Embryonic facial prominence (tissue), 1 donor: ENCODE measurements at regions not wholly inside any gene's neighbourhood (a gene's known extent, or its start where the extent isn't known, plus 50 kb on each side); places are given as distances from the start of the nearest gene placed in this dataset.
"Not testable (repeated sequence)": the region's sequence is repeated elsewhere in the genome, so short reads cannot be mapped to it uniquely, and the experiment has no call there.

Source experiments
- DNase-seq: peaks from one replicate; pipeline ENCODE4 v3.0.0-alpha.2; 2016; ENCODE audit errors: extremely low spot score

DNA sequence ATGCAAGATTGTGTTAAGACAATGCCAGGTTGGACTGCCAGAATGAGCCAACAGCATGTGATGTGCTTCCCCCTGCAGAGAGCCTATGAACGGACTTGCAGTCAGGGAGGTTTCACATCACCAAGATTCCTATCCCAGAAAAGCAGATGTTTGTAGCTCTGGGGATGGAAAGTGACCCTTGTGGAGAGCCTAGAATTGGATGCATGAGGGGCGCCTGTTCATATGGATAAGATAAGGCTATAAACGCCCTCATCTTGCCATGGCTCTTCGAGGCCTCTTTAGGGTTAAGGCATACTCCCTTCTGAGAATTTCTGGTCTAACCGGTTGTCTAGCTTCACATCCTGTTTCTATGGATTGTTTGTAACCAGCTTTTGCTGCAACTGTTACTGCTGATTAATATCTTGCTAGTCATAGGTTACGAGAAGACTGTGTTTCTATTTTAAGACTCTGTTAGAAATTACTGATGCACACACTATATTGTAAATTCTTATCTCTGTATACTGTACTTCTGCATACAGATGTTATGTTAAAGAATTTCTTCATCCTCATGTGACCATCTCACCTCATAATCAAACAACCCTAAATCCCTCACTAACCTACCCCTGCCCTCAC lies 295.8 kb downstream of the PTGER3 start:
- not testable (repeated sequence) for DNase-seq

DNA sequence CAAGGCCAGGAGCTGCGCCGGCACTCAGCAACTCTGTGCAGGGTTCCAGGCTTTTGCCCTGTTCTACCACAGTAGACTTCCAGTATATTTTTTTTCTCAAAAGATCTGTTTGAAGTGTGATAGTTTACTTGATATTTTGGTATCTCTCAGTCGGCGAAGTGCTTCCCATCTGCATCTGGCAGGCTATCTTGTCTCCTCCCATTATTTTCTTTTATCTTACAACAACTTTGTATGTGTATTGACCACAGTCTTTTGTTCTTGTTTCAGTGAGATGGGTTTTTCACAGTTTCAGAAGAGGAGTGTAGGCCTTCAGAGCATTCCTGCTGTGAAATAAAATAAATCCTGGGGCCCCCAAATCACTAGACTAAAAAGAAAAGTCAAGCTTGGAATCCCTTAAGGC lies 292.9 kb downstream of the PTGER3 start:
- DNase-seq, result no peak

GRCh38 chr1:70760154-70760553 lies 287.5 kb downstream of the PTGER3 start:
- DNase-seq, result no peak

- no peak for DNase-seq
These were observed 285.2 kb downstream of the PTGER3 start for GRCh38 chr1:70762386-70762785.

GRCh38 chr1:70764747-70765146 lies 282.9 kb downstream of the PTGER3 start:
- no peak for DNase-seq

- no peak for DNase-seq
These were observed 280.2 kb downstream of the PTGER3 start for GRCh38 chr1:70767377-70767776.

DNA sequence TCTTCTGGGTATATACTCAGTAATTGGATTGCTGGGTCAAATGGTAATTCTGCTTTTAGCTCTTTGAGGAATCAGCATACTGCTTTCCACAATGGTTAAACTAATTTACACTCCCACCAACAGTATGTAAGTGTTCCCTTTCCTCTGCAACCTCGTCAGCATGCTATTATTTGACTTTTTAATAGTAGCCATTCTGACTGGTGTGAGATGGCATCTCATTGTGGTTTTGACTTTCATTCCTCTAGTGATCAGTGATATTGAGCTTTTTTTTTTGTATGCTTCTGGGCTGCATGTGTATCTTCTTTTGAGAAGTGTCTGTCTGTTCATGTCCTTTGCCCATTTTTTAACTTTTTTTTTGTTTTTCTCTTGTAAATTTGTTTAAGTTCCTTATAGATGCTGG lies 279.4 kb downstream of the PTGER3 start:
- no peak for DNase-seq

DNA sequence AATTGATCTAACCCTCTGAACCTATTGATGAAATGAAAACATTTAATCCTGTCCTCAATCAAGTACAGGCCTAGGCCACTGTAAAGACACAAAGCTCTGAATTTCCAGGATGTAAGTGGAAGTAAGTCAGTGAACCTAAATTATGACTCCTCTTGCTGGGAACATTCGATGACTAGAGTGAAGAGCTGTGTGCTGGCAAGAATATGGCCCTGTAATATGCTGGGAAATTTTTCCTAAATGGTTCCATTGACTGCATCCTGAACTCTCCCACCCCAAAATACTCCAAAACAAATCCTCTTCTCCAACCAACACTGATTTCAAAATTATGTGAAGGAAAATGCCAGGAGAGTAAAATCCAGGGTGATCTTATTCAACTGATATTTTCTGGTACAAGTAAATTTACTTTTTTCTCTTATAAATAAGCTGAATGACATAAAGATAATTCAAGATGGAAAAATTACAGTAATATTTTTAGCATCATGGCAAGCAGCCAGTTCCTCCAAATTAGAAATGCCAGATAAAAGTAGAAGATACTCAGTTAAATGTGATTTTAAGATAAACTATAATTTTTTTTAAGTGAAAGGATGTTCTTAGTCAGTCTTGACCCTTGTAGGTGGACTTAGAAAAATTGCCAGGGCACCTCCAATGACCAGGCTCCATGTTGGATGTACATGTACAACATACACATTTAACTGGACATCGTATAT lies 269.4 kb downstream of the PTGER3 start:
- no peak for DNase-seq

DNA sequence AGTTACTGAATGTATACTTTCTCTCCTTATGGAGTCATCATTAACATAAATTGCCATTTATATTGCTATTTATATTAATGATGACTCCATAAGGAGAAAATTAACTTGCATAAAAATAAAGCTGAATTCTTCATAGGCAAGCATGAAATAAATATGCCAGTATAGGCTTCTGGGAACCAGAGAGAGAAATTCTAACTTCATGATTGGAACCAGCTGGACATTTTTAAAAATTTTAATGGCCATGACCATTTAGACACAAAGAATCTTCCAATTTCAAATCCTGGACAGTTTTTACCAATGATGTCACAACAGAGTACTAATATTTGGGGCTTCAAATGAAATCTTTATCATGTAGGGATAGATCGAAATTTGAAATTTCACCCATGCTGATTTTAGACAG lies 268.7 kb downstream of the PTGER3 start:
- DNase-seq, result no peak

DNA sequence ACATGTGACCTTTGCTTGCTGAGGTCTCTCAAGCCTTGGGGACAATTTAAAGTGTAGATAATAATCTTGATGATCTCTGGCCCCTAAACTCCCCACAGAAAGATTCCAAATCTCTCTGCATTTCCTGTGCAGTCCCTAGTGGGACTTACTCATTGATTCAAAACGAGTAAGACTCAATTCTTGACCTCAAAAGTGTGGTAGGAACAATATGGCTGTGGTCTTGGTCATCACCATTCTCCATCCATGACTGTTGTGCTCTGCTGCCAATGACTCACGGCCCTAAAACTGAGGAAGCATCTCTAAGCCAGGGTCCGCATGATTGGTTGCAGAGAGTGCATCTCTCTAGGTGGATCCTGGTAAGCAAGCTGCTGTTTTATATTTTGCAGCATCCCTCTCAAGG lies 268.0 kb downstream of the PTGER3 start:
- no peak for DNase-seq

DNA sequence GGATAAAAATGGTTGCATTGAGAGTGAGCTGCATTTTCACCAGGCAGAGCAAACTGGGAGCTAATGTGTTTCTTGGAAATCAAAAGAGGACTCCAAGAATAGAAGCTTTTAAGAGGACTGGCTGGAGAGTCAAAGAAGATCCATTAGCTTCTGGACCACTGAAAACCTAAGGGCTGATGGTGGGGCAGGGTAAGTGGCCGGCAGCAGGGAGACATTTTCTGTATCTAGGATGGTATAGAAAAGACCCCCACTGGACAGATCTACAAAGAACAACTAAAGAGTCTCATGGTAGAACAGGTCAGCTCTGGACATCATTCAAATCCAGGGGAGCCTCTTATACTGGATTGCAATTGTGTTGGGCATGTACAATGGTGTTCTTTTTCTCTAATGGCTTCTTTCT lies 262.3 kb downstream of the PTGER3 start:
- no peak for DNase-seq

GRCh38 chr1:70790232-70790923 lies 257.2 kb downstream of the PTGER3 start:
- DNase-seq, result no peak

DNA sequence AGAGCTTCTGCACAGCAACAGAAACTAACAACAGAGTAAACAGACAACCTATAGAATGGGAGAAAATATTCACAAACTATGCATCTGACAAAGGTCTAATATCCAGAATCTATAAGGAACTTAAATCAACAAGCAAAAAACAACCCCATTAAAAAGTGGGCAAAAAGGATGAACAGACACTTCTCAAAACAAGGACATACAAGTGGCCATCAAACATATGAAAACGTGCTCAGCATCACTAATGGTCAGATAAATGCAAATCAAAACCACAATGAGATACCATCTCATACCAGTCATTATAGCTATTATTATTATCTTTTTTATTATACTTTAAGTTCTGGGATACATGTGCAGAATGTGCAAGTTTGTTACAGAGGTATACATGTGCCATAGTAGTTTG lies 252.6 kb downstream of the PTGER3 start:
- DNase-seq, result not testable (repeated sequence)

DNA sequence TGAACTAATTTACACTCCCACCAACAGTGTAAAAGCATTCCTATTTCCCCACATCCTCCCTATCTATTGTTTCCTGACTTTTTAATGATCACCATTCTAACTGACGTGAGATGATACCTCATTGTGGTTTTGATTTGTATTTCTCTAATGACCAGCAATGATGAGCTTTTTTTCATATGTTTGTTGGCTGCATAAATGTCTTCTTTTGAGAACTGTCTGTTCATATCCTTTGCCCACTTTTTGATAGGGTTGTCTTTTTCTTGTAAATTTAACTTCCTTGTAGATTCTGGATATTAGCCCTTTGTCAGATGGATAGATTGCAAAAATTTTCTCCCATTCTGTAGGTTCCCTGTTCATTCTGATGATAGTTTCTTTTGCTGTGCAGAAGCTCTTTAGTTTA lies 251.3 kb downstream of the PTGER3 start:
- not testable (repeated sequence) for DNase-seq

DNA sequence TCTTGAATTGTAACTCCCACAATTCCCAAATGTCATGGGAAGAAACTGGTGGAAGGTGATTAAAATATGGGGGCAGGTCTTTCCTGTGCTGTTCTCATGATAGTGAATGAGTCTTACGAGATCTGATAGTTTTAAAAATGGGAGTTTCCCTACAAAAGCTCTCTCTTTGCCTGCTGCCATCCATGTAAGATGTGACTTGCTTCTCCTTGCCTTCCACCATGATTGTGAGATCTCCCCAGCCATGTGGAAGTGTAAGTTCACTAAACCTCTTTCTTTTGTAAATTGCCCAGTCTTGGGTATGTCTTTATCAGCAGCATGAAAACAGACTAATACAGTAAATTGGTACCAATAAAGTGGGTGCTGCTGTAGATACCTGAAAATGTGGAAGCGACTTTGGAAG lies 245.0 kb downstream of the PTGER3 start:
- not testable (repeated sequence) for DNase-seq

DNA sequence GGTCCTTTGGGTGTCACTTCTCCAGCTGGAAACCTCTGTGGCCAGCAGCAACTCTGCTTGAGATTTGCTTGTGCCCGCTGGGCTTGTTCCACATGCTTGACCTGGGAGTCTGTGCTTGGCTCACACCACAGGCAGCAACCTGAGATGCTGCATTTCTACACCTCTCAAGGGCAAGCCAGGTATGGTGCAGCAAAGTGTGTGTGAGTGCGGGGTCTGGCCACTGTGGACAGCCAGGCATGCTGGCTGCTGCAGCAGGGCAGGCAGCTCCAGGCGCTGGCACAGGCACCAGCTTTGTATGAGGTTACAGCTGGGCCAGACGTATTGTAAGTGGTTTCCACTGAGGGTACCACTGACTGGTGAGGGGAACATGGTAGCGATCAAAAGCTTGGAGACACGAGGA lies 242.0 kb downstream of the PTGER3 start:
- no peak for DNase-seq

DNA sequence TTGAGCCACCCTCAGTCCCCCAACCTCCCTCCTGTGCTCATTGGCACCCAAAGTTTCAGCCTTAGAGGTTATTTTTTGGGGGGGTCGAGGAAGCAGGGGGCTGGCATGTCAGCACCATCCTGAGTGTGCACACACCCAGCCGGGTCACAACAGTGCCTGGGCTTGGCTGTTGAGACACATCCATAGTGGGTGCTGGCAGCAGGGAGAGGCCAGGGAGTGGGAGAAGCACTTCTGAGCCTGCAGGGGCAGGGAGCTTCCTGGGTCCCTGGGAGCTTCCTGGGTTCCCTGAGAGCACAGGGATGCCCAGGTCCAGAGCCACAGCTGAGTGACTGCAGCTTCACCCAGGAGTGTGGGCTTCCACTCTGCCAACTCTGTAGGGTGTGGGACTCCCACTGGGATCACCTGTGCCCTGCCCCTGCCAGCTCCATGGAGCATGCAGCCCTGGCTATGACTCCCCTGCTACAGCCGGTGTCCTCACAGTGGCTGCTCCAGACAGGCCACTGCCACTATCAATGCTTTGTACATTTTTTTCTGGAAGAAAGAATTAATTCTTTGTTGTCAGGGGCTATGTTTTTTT lies 240.4 kb downstream of the PTGER3 start:
- DNase-seq, result no peak

- DNase-seq, result no peak
These were observed 238.5 kb downstream of the PTGER3 start for GRCh38 chr1:70809069-70809468.

DNA sequence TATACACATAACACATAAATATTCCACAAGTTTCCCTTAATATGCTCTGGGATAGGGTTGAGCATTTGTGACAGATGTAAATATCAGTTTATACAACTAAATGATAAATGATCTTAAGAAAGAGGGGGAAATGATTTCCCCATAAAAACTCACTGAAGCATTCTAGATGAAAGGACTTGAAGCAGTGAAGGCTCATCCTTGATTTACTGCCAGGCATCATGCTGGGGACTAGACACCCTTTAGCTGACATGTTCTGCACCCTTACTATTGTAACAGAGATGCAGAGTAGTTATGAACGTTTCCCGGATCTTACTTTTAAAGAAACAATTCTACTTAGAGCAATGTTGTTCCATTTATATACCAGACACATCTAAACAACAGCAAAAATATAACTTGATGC lies 235.8 kb downstream of the PTGER3 start:
- DNase-seq, result no peak

- no peak for DNase-seq
These were observed 235.0 kb downstream of the PTGER3 start for GRCh38 chr1:70812442-70813109.

DNA sequence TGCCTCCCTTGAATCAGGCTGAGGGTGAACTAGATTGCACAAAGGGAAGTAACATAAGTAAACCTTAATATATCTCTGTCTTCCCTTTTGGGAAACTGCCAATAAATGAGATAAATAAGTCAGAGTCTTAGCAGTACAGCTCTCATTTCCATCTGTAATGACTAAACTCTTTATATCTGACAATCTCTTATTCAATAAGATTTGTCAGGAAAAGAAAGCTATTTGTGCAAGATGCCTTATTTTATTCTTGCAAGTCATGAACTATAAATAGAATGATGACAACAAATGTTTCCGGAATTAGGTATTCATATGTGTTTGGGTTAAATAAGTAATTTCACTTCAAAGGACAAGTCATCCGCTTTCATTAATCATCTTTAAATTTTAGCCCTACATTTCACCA lies 229.2 kb downstream of the PTGER3 start:
- DNase-seq, result no peak

- DNase-seq, result no peak
These were observed 228.4 kb downstream of the PTGER3 start for GRCh38 chr1:70819231-70819630.
